Hippocampal formation (tissue), 2 donors: ENCODE measurements at regions not wholly inside any gene's neighbourhood (a gene's known extent, or its start where the extent isn't known, plus 50 kb on each side); places are given as distances from the start of the nearest gene placed in this dataset.
"Not testable (repeated sequence)": the region's sequence is repeated elsewhere in the genome, so short reads cannot be mapped to it uniquely, and the experiment has no call there.

Experiments
- DNase-seq, 2 donors: peaks; one replicate each; lab custom pipeline; 2025; lab: John Stamatoyannopoulos, UW

DNA sequence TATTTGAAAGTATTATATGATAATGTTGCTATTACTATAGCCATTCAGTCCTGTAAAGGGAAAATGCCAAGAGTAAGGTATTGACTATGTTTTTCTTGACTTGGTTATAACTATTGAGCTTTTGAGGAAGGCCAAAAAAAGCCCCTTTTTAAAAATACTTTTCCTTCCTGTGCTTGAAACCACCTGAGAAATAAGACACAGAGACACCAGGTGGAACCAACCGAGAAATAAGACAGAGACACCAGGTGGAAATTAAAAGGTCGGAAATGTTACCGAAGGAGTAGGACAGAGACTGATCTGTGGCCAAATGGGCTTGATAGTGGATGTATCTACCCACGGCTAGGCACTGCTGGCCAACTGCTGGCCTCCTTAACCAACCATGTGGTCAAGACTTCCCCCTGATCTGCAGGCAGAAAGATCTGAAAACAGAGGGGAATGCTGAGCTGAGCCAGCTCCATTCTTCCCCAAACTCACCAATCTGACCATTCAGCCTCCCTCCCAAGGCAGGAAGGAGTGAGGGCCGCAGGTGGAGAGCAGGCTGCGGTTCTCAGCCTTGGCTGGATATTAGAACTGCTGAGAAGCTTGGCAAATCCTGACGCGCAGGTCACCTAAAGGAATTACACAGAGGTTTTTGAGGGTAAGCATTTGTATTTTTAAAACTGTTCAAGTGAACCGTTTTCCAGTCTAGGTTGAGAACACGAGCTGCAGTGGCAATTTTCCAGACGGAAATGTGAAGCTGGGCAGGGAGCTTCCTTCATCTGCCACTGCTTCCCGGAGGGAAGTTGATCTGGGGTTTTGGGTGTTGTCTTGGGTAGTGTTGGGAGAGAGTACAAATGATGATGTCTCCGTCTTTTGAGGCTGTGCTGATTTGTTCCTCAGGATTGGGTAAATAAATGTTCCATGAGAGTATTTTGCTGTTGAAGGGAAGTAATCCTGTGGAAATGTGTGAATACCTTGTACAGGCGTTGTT lies 121.7 kb upstream of the EXOC2 start:
- DNase-seq, result no peak

DNA sequence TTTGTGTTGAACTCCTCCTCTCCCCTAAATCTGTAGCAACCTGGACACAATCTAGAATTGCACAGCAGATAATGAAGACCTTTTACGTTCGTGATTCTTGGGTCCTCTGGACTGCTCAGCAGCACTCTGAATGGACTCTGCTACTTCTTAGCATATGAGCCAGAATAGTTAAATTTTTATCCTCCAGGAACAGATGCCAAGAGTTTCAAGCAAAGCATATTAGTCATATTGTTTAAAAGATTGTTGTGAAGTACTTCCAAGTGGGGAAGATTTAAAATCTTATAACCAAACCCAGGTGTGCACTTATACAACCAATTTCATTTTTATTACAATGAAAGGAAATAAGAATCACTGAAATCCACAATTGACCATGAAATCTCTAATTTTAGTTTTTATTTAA lies 118.9 kb upstream of the EXOC2 start:
- no peak for DNase-seq

DNA sequence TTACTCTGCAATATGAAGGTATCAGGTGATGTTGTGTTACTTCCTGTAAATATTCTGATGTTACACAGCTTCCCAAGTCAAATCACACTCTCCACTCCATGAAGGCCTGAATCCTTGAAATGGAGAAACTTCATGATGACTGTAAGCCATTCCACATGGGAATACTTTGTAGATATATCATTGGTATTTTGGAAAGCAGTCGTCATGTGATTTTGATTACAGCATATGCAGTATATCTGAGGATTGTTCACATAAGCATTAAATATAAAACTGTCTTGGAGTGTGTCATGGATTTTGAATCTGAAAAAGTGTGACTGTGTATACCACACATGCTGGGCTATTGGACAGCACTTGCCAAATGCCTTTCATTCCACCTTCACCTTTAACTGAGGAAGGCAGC lies 118.3 kb upstream of the EXOC2 start:
- DNase-seq, result no peak

DNA sequence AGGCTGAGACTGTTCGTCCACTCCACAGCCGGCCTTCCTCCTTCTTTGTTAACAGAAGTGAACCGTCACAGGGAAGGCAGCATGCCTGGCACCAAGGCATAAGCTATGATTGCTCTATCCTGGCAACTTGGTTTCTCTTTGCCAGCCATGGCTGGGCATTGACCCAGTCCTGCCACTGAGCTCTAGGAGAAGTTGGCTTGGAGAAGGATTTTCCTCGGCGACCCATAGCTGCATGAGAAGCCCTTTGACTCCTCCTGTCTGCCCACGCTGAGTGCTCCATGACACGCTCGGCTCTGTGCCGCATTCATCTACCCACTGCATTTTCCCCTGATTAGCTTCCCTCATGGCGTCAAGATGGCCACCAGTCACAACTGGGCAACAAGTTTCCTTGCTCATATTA lies 111.8 kb upstream of the EXOC2 start:
- DNase-seq, result peak in 1 of 2 donors; percentile 9

DNA sequence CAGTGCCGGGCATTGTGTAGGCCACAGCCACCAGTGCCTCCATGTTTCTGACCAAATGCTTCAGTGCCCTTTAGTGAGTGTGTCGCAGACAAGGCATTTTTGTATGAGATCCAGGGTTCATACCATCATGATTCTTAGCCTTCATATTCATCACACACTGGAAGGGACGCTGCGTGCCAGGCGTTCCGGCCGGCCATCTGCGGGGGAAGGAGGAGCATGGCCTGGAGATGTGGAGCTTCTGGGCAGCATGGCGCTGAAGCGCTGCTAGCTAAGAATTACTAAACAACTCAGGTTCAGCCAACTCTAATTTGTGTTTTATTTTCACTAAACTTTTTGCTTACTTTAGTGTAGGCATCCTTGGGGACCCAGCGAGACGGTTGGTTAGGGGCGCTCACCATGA lies 111.4 kb upstream of the EXOC2 start:
- DNase-seq, result no peak

DNA sequence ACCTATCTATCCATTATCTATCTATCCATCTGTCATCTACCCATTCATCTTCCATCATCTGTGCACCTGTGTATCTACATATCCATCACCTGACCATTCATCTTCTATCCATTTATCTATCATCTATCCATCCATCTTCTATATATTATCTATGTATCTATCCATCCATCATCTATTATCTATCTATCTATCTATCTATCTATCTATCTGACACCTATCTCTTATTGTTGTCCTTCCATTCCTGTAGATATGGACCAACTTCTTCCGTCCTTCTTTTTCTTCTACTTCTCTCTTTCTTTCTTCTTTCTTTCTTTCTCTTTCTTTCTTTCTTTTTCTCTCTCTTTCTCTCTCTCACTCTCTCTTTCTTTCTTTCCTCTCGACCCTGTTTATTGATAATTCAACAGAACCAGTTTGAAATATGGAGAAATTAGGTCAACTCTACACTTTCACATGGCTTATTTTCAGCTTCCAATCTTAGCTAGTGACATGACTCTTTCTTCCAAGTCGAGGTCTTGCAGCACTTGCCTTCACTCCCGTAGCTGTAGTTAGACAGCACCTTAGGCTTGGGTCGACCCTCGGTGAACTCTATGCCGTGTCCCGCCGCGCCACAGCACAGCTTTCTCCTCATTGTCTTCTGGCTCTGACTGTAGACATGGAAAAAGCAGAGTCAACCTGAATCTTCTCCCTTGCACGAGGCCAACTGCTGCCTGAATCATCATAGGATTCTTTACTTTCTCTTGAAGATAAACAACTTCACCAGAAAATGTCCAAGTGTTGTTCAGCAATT lies 110.4 kb upstream of the EXOC2 start:
- DNase-seq, result no peak

DNA sequence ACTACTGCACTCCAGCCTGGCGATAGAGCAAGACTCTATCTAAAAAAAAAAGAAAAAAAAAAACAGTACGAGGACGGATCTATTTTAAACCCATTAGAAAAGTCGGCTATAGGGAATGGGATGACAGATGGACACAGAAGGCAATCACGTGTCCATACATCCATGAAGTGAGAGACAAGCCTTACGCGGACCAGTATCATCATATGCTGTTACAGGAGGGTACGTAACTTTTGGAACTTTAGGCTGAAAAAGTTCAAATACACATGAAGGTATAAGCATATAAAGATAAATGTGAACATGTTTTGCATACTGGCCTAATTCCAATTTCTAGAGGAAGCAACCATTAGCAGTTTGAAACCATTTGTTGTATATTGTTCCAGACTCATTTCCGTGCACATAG lies 109.8 kb upstream of the EXOC2 start:
- DNase-seq, result no peak

DNA sequence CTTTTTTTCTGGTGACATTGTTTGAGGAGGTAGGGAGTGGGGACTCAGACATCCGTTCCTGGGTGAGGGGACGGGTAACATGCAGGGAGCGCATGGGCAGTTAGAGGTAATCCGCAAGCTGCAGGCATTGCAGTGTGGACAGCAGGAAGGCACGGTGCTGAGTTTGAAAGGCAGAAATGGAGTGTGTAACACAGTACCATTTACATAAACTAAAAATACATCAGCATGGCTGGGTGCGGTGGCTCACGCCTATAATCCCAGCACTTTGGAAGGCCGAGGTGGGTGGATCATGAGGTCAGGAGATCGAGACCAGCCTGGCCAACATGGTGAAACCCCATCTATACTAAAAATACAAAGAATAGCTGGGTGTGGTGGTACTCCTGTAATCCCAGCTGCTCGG lies 109.3 kb upstream of the EXOC2 start:
- not testable (repeated sequence) for DNase-seq

DNA sequence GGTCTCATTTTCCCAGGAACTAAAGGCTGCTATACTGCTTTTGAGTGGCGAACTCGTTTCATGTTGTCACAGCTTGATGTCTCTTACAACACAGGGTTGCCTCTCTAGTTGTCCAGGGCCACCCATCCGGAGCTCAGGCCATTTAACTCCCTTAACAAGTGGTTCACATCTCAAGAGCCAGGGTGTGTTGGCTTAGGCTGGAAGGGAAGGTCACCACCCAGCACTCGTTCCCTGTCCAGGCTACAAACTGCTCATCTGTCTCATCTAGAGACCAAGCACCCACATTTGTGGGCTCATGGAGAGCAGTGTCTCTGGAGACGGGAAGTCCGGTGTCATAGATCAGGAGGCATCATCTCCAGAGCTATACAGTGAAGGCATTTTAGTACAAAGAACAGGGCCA lies 106.8 kb upstream of the EXOC2 start:
- no peak for DNase-seq

DNA sequence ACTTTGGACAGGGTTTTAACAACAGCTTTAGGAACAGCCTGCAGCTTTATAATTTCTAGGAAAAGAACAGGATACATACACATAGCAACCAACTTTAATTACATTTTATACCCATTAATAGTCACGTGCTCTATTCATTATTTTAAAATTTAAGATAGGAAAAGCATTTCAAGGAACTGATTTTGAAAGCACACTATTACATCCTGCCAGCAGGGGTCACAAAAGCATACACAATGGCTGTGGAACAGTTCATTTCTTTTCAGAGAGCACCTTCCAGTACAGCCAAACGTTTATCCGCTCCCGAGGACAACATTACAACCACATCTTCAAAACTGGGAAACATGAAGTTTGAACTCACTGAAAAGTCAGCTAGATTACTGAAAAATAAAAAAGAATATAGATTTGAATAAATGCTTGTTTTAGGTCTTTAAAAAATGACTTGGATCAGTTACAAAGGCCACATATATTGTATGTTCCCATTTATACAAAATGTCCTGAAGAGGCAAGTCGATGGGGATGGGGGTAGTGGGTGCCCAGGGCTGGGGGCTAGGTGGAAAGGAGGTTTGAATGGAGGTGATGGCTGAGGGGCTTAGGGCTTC lies 104.6 kb upstream of the EXOC2 start:
- peak in 1 of 2 donors; percentile 60 for DNase-seq

DNA sequence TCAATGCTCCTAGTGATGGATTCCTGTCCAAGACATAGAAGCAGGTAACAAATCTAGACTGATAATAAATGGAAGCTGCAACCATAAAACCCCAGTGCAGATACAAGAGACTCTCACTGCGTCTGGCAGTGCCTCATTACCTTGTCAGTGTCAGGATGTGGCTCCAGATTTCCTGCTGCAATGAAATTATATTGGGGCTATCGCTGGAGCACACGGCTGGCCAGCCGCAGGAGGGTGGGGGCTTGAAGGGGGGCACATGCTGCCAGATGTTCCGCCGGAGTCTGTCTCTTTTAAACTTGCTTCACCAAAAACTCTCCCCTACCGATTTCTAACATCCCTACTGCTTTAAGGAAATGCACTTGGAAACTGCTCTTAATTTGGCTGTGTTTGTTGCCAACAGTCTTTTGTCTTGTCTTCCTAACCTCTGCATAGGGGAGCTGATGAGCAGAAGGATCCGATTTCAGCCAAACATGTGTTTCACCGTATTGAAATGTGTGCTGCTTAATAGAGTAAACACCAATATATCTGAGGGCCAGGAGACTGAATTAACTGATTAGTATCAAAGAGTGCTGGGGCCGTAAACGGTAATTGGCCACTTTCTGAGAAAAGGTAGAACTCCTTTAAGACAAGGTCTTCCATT lies 102.2 kb upstream of the EXOC2 start:
- no peak for DNase-seq

DNA sequence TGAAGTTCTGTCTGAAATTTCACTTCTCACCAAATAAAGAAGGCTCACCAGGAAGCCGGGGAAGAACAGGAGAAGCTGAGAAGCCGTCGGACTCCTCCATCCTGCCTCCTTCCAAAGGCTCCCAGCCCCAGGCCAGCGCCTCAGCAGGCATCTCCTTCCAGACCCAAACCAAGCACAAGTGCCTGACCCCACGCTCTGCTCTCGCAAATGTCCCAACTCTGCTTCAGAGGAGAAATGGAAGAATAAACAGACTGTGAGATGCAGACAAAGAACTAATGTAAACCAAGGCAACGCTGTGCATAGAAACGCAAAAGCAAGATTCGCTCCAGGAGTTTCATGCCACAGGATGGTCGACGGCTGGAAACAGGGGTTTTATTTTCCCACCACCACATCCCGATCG lies 100.3 kb upstream of the EXOC2 start:
- no peak for DNase-seq

DNA sequence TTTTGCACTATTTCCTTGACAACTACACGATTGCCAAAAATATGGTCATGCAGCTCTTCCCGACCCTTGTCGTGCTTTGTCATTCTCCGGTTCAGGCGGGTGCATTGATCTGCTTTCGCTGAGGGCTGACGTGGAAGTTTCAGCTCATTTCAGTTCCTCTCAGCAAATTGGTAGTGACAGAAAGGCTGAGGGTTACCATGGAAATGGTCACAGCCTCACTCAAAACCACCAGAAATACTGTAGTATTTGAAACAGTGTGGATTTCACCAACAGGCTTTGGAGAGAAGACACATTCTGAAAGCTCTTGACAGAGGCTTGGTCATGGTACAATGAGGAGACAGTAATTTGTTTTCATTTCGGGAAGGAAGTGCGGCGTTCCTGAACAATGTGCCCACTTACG lies 99.7 kb upstream of the EXOC2 start:
- no peak for DNase-seq

DNA sequence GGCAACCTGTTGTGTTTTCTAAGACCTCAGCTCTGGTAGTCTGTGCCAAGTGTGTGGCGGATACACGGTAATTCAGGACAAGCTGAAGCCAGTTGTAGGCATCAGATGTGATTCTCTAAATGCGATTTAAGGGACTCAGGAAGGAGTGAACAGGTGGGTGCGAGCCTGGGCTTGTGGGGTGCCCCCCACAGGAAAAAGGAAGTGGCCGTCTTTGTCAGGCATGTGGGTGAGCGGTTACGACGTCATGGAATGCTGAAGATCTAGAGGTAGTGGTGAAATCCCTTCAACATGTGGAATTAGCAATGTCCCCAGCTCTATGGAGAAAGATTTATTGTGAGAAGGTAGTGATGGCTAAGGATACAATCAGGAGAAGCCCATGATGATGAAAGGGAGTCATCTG lies 95.1 kb upstream of the EXOC2 start:
- no peak for DNase-seq

DNA sequence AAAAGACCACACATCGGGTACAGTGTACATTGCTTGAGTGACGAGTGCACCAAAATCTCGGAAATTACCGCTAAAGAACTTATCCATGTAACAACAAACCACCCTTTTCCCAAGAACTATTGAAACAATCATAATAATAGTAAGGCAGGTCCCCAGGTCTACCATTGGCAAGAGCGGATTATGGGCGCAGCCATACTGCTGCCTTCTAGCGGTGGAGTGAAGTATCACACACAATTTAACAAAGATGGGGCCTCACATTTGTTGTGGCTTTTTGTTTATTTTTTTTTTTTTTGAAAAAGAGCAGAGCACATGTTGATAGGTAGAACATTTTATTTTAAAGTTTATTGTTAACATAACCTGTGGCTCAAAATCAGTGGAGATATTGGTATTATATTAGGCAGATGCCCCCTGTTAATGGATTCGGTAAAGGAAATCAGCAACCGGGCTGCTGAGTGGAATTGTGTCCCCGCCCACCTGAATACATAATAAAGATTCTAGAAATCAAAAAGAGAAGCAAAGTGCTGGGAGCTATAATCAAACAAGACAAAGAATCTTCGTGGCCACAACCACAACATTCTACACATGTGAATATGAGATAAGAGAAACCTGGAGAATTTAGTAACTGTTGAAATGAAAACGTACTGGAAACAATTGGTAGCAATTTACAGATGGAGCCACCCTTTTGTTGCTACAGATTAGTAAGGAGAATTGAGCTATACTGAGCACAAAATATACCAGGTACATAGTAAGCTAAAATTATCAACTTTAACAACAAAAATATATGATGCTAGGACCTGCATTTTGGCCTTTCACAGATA lies 94.2 kb upstream of the EXOC2 start:
- DNase-seq, result no peak

DNA sequence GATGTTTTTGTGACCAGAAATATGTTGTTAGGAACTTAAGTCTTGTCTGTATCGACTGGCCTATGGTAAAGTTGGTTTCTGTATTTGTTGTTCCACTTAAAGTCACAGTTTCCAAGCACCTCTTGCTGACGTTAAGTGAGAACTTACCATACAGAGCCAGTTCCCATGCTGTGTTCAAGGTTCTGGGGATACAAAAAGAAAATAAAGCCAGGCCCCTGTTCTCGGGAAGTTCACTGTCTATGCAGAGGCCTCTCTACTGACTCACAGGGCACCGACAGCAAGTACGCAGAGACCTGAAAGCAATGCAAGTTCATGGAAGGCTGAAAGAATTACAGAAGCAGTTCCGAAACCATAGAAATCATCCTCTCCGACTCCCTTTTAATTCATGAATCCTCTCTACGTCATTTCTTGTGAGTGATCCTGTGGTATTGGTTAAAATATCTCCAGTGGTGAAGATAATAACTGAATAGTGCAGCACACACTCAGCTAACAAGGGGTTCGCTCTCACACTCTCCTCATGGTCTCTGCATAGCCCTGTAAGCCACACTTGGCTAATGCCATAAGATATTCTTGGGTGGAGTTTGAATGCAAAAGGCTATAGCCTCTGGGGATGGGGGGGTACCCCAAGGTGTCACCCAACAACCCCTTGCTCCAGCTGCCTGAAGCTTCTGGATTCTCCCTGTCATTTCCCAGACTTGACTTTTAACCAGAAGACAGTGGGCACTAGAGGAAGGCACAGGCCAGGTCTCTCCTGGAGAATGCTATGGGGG lies 91.2 kb upstream of the EXOC2 start:
- no peak for DNase-seq

DNA sequence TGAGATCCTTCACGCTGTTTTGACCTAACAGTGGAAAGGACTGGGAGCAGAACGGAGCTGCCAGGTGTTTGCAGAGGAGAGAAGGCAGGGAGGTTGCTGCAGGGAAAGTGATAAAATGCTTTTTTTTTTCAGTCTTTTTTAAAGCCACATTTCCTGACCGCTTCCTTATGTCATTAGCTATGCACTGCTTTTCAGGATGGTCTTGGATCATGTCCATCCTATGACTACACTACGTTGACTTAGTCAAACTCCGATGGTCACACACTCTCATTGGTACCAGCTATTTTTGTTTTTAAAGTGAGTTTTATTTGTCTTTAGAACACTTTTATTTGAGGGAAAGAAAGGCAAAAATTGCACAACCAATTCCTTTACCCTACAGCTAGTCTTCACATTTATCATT lies 89.2 kb upstream of the EXOC2 start:
- DNase-seq, result no peak

DNA sequence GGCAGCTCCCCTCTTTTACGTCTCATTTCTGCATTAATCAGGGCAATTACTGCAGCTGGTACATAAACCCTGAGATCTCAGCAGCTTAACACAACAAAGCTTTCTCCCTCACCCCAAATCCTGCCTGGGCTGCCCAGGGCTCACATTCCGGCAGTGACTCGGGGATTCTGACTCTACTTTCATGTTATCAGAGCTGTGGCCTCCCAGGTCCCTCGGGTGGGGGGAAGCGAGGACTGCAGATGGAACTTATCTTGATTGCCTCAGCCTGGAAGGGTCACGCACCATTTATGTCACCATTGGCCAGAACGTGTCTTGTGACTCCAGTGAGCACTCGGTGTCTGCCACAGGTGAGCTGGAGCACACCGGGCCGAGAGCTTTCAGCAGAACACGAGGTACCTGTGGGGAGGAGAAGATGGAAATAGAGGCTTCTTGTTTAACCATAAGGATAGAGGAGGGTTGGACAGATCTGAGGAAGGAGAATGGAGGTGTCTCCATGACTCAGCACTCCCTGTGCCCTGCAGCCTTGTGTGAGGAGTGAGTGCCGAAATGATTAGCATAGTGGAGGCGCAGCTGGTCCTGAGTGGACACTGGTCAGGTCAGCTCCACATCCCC lies 88.5 kb upstream of the EXOC2 start:
- DNase-seq, result no peak

DNA sequence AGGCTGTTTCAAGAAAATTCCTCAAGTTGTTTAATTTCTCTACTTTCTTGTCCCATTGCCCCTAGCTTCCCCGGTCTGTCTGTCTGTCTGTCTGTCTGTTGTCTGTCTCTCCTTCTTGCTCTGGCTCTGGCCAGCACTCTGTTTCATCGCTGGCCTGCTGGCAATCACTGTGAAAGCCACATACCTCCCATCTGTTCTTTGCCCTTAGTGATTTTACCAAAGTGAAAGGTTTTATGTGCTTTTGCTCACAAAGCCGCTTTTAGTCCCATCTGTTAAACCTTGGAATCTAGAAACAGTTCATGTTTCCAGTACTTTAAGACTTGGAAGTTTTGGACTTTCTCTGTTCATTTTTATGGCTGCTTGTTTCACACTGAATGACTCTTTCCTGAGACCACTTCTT lies 87.8 kb upstream of the EXOC2 start:
- DNase-seq, result no peak

DNA sequence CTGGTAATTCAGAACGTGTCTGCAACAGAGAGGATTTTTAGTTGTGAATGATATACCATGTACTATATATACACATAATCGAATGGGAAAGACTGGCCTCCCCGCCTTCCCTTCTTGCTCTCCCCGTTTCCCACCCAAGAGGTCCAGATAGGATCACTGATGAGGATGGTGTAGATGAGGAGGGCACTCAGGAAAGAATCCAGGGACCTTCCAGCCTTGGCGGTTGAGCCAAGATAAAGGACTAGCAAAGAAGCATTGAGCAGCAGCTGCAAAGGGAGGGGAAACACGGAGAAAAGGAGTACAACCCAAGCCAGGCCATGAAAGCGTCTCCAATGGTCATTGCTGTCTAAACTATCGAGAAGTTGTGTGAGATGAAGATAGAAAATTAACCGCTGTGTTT lies 84.0 kb upstream of the EXOC2 start:
- no peak for DNase-seq
